HG02678 (cell line): ENCODE measurements at regions not wholly inside any gene's neighbourhood (a gene's known extent, or its start where the extent isn't known, plus 50 kb on each side); places are given as distances from the start of the nearest gene placed in this dataset.

Source experiments
- ATAC-seq: cut with Tn5 transposase; IDR thresholded peaks from one replicate; pipeline ENCODE4 v1.9.1; 2021; ENCODE audit warnings: mild to moderate bottlenecking, moderate library complexity; ENCODE audit not compliant: unreplicated experiment

DNA sequence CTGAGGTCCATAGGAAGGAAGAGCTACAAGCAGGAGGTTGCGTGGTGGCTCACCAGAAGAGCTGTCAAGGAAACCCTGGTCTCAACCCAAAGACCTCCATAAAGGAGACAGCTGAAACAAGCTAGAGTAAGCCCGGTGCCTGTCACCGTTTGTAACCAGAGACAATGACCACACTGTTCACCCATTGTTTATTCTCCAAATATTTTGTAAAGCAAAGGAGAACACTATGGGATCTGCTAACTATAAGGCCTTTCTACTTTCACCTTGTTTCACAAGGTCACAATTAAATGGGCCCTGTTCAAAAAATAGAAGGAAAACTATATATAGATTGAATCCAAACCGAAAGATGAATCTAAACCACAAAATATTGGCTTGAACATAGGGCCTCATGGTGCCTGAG lies 128.9 kb upstream of the TPRG1 start:
- ATAC-seq, result no peak

DNA sequence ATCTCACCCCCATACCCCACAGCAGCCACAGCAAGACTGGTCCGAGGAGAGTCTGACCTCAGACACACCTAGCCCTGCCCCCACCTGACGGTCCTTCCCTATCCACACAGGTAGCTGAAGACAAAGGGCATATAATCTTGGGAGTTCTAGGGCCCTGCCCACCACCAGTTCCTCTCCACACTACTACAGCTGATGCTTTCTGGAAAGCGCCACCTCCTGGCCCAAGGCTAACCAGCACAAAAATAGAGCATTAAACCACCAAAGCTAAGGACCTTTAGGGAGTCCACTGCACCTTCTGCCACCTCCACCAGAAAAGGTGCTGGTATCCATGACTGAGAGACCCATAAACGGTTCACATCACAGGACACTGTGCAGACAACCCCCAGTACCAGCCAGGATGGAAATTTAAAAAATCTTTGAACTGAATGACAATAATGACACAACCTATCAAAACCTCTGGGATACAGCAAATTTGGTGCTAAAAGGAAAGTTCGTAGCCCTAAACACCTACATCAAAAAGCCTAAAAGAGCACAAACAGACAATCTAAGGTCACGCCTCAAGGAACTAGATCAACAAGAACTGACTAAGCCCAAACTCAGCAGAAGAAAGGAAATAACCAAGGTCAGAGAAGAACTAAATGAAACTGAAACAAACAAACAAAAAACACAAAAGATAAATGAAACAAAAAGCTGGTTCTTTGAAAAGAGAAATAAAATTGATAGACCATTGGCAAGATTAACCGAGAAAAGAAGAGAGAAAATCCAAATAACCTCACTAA lies 122.1 kb upstream of the TPRG1 start:
- no peak for ATAC-seq

DNA sequence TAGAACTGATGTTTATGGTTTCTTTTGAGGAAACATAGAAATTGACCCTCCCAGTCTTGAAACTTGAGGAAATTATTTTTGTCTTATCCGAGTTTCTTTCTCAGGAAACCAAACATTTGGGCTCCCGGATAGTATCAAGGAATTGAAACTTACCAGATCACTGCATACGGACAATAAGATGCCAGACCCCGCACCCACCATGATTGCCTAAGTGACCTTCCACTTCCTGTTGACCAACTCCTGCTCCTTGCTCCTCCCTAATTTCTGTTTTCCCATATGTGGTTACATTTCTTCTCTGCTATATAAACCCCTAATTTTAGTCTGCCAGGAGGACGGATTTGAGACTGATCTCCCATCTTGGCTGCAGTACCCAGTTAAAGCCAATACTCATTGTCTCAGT lies 118.4 kb upstream of the TPRG1 start:
- no peak for ATAC-seq

DNA sequence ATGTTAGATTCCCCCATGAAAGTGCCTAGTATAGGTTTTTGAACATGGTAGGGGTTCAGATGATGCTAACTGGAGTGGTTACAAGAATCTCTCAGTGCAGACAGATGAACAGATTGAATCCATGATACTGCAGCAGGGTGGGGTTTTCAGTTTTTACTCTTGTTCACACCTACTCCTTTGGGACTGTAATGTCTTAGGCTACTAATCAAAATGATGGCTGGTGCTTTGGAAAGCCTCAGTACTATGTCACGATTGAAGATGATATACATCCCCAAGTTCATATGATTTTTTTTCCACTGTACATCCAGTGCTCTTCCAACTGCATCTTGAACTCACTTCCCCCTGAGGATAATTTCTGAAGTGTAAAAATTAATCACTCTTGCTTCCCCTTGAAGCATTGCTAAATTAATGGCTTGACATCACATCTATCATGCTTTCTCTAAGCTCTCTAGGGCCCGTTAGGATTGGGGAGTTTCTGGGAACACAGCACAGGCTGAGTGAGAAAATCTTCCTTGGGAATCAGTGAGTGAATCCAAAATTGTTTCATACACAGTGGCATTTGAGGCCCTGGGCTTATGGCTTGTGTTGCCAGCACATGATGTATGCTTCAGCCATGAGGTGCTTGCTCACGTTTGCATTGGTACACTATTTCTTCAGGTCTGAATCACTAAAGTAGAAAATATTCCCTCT lies 115.0 kb upstream of the TPRG1 start:
- no peak for ATAC-seq

DNA sequence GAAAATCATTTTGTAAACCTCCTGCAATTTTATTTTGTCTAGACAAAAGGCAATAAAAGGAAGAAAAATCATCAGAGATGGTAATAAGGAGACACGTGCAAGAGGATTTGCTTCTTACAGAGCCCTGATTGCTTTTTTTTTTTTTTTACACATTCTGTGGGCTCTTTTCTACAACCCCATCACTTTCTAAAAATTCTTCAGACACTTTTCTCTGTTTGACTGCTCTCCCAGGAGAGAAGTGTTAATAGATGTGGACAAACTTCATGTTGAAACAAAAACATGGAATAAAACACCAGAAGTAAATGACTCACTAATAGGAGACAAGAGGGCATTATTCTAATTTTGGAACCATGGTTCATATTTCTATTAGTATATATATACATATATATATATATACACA lies 114.4 kb upstream of the TPRG1 start:
- no peak for ATAC-seq

- no peak for ATAC-seq
These were observed 113.7 kb upstream of the TPRG1 start for GRCh38 chr3:189058071-189058470.

DNA sequence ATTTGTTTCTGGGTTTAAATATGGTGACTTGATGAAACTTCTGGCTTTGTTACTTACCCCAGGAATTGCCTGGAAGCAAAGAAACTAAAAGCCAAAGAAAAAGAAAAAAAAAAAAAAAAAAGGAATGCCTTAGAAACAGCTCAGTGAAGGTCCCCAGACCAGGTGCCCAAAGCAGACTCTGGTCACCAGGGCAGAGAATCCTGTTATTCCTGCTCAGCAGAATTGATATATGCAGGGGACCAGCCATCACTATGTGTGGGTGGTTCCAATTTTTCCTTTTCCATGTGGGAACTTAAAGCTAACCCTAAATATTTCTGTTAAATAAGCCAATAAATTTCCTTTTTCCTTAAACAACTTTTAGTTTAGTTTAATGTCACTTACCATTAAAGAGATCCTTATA lies 100.8 kb upstream of the TPRG1 start:
- ATAC-seq, result no peak

DNA sequence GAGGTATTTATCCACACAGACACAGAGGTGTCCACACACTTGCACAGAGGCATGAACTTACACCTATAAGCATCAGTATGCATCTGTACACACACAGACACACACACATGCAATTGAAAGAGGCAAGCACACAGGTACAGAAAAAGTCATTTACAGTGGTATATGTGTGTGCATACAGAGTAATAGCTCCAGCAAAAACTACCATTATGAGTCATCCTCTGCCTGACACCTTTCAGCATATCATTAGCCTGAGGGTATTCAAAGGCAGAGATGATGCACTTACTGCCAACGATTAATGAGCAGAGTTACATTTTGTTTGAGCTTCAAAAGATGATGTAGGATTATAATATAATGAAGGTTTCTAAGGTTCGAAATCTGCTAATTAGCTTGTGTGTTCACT lies 100.3 kb upstream of the TPRG1 start:
- peak; percentile 78 for ATAC-seq

- ATAC-seq, result no peak
These were observed 95.3 kb upstream of the TPRG1 start for GRCh38 chr3:189076449-189076848.

GRCh38 chr3:189080745-189081144 lies 91.0 kb upstream of the TPRG1 start:
- no peak for ATAC-seq

DNA sequence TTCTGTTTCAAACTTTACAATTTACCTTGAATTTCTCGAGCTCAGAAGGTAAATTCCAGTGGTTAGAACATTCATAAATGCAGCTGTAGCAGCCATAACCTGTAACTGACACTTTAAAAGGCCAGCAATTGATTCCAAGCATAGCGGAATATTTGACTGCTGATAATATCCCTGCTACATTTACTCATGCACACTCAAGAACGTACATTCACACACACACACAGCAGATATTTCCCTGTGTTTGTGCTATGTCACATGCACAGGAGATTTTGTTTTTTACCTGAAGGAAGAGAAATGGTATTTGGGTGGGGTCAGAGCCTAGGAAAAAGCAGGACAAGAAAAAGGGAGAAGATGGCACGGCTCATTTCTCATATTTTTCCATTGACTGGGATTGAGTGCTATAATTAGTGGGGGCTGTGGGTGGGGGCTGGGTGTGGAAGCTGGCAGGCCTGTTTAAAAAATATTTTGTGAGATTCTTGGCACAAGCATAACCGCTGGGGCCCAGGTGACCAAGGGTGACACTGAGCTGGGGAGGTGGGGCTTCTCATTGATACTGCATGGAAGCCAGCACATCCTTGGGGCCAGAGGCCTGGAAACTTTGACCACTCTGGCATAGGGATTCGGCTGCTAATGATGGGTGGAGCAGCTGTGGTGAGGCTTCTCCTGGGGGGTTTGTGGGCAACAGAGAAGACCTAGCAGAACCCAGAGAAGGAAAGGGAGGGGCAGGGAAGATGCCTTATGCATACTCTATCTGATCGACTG lies 88.9 kb upstream of the TPRG1 start:
- no peak for ATAC-seq

GRCh38 chr3:189084620-189085019 lies 87.2 kb upstream of the TPRG1 start:
- ATAC-seq, result no peak

DNA sequence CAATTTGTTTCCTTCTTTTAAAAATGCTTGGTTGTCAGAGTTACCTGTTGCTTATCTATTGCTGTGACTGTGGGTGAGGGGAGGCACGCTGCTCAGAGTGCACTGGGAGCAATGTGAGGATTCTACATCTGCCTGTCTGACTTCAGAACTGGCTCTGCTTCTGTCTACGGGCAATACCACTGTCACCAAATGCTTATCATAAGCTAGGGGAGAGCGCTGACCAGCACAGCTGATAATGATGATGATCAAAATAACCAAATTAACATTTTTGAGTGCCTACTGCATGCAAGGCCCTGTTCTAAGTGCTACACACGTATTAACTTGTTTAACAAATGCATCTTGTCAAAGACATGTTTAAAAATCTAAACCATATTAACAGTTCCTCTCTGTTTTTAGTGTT lies 79.2 kb upstream of the TPRG1 start:
- ATAC-seq, result no peak

DNA sequence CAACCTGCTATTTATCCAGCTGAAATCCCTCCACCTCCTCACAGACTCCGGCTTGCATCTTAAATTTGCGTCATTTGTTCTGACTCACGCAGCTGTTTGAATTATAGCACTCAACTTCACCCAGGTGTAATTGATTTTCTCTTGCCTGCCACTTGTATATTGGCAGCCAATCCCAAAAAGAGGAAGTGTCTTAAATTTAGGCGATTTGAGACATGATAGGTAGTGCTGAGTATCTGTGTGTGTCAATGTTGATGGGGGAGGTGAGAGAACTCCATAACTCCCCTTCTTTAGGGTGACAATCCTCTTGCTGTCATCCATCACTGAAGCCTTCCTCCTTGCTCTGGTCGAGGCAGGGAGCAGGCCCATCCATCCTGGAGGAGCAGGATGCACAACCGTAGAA lies 77.2 kb upstream of the TPRG1 start:
- no peak for ATAC-seq

DNA sequence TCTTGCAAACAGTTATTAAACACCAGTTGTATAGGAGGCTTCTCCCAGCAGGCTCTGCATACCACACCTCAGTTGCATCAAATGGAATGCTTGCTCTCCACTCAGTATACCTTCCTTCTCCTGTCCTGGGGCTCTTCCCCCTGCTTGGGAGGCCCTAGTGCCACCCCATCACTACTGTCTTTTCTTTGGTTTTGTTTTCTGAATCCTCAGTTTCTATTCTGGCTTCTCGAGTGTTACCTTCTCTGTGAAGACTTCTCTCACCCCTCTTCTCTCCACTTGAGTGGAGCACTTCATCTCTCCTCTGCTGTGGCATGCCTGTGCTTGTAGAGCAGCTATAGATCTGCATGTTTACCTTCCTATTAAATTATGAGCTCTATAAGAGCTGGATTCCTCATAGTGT lies 75.7 kb upstream of the TPRG1 start:
- no peak for ATAC-seq

DNA sequence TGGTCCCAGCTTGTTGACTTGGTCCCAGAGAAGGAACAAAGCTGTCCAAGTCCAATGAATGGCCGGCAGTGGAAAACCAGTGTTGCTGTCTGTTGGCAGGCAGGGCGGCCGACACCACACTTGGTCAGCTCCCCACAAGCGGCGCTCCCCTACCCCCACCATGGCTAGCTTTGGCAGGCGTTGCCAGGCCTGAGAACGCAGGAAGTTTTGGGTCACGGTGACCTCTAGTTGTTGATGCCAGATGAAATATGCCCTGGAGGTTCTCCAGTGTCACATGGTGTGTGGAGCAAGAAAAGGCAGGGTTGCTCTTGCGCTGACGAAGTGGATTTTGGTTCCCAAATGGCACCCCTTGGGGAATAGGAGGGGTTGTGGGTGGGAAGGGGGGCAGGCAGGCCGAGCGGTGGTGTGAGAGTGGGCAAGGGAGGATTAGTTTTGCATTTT lies 72.7 kb upstream of the TPRG1 start:
- ATAC-seq, result no peak

GRCh38 chr3:189099505-189100290 lies 72.1 kb upstream of the TPRG1 start:
- no peak for ATAC-seq

GRCh38 chr3:189100866-189101265 lies 70.9 kb upstream of the TPRG1 start:
- ATAC-seq, result no peak

DNA sequence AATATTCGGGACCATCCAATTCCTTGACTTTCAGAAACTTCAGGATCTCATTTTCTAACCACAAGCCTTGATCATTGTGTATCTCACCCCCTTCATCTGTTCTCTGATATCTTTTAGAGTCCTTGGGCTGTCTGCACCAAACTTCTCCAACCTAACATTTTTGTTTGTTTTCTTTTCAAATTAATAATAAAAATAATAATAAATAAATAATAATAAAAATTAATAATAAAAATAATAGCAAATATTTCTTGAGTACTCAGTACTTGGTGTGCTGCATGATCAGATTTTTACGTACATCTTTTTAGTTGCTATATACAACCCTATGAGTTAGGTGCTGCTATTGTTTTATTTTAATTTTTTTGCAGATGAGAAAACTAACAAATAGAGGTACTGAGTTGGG lies 70.2 kb upstream of the TPRG1 start:
- ATAC-seq, result no peak

GRCh38 chr3:189103208-189103607 lies 68.6 kb upstream of the TPRG1 start:
- no peak for ATAC-seq

- ATAC-seq, result no peak
These were observed 63.7 kb upstream of the TPRG1 start for GRCh38 chr3:189108067-189108466.
